ENCODE measurements at regions not wholly inside any gene's neighbourhood (a gene's known extent, or its start where the extent isn't known, plus 50 kb on each side); places are given as distances from the start of the nearest gene placed in this dataset.
"Not testable (repeated sequence)": the region's sequence is repeated elsewhere in the genome, so short reads cannot be mapped to it uniquely, and the experiment has no call there.

DNA sequence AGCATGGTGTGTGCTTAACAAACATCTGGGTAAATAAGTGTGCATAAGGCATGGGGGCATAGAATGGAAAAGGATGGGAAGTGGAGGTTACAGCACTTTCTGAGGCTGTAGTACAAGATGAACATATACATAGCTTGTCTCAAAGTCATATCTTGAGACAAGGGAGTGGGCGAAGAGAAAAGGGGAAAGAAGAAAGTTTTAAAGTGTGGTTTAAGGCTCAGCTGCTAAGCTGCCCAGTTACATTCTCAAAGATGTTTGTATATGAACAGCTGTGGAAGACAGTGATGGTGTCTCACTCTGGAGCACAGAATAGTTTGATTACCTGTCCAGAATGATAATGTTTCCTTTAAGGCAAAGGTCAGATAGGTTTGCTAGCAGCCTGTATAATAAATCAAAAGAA is 61.9 kb upstream of the LANCL2 start:
- no peak for DNase-seq (ENCODE audit: low spot score)

DNA sequence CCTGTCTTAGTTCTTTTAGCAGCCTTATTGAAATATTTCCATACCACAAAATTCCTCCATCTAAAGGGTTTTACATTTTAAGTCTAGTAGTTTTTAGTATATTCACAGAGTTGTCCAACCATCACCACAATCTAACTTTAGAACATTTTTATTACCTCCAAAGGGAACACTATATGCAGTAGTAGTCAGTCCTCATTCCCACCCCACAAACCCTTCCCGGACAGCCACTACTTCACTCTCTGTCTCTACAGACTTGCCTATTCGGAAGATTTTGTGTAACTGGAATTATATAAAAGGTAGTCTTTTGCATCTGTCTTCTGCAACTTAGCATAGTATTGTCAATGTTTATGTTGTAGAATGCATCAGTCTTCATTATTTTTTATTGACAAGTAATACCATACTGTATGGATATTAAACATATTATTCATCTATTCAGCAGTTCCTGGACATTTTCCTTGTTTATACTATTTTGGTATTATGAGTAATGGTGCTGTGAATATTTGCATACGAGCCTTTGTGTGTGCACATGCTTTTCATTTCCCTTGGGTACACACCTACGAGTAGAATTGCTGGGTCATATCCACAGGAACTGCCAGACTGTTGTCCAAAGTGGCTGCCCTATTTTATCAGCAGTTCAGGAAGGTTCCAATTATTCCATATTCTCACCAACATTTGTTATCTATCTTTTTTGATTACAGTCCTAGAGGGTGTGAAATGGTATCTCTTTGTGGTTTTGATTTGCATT is 60.9 kb upstream of the LANCL2 start:
- DNase-seq (ENCODE audit: low spot score): no peak

GRCh38 chr7:55305135-55305534 is 60.0 kb upstream of the LANCL2 start:
- DNase-seq (ENCODE audit: low spot score): no peak

GRCh38 chr7:55306331-55306730 is 58.8 kb upstream of the LANCL2 start:
- DNase-seq (ENCODE audit: low spot score): peak; percentile 58

DNA sequence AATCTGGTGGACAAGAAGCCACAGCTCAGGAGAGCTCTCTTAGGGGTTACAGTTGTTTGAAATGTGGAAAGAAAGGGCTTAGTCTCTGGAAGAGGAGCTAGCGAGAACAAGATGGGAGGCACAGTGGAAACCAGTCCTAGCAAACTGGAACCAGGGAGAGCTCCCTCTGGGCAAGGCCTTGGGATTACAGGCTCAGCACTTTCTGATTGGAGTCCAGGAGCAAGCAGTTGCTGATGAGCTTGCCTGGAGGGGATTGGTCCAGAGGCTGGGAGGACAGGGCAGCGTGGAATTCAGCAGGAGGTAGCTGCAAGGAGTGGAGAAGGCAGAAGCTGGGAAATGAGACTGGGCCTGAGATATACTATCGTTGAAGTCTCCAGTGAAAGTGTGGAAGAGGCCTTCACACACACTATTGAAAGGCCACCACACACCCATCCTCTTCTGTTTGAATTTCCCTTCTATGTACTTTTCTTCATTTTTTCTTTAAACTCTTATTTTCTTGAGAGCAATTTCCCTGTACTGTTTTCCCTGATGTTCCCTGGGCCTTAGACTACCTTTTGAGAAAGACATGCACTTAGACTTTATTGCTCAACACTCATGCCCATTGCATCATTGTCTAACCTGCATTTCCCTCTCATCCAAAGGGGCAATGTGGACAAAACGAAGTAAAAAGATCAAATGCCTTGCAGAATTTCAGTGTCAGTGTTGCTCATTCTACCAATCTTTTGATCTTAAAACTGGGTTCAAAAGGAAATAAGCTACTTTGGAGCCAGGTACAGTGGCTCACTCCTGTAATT is 57.8 kb upstream of the LANCL2 start:
- DNase-seq (ENCODE audit: low spot score): peak; percentile 42

DNA sequence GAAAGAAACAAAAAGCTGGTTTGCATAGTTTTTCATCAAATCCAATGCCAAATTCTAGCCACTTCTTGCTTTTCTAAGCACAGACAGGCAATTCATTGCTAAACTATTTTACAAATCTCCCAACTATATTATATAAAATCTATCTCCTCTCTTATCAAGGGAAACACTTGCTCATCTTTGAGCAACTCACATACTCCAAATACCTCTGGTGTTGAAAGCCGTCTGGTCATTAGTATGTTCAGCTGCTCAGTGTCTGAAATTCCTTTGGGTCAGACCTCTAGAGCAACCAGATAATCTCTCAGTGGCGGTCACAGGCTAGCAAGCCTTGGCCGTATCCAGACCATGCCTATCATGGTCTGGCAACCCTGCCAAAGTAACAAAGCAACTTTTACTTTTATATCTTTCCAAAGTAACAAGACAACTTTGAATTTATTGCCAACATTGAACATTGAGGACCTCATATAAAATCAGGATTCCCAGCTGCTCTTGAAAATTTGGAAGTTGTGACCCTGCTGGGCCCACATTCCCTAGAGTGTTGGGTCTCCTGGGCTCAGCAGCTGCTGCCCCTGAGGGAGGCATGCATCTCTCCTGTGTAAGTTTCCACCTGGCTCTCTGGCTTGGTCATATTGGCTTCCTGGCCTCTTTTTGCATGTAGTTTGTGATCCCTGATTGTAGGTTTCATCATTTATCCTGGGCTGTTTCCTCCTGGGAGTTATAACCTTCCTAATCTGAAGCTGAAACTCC is 56.8 kb upstream of the LANCL2 start:
- peak; percentile 93 for DNase-seq (ENCODE audit: low spot score)

- no peak for DNase-seq (ENCODE audit: low spot score)
Measured at GRCh38 chr7:55309040-55309991, 55.8 kb upstream of the LANCL2 start.

GRCh38 chr7:55310287-55311025 is 54.7 kb upstream of the LANCL2 start:
- DNase-seq (ENCODE audit: low spot score): no peak

- not testable (repeated sequence) for DNase-seq (ENCODE audit: low spot score)
Measured at GRCh38 chr7:55311892-55312291, 53.2 kb upstream of the LANCL2 start.

- not testable (repeated sequence) for DNase-seq (ENCODE audit: low spot score)
Measured at GRCh38 chr7:55313671-55314070, 51.5 kb upstream of the LANCL2 start.

DNA sequence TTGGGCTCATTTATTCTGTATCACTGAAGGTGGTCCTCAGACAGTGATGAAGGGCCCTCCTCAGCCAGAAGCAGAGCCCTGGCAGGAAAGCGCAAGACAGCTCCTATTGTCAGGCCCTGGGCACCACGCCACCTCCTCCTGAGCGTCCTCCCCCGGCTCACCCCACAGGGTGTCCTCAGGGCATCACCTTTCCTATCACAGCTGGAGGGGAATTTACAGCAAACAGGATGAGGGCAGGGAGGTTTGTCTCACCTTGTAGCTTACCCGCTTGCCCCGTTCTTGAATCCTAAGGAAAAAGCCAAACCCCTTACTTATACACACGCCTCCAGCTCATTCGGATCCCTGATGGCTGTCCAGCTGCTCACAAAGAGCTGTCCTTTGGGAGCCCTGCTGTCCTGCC is 50.2 kb upstream of the LANCL2 start:
- DNase-seq (ENCODE audit: low spot score): no peak
